Peyer's patch (tissue), 4 donors: ENCODE measurements at regions not wholly inside any gene's neighbourhood (a gene's known extent, or its start where the extent isn't known, plus 50 kb on each side); places are given as distances from the start of the nearest gene placed in this dataset.

Experiments
- DNase-seq, 3 donors: peaks; one replicate each; pipeline ENCODE4 v3.0.0-alpha.2; 2017 to 2019
- H3K27ac ChIP-seq, 4 donors: fragments of 200-600 bp; sonication (generic); one replicate each; pipeline ENCODE4 v1.5.1; 2016 to 2019
- H3K27me3 ChIP-seq, 2 donors: fragments of 200-600 bp; sonication (generic); one replicate each; pipeline ENCODE4 v1.5.1; 2019
- H3K36me3 ChIP-seq, 3 donors: fragments of 200-600 bp; sonication (generic); one replicate each; pipeline ENCODE4 v1.5.1; 2016 to 2019
- H3K4me1 ChIP-seq, 4 donors: fragments of 200-600 bp; sonication (generic); one replicate each; pipeline ENCODE4 v1.5.1; 2016 to 2019
- H3K4me3 ChIP-seq, 4 donors: fragments of 200-600 bp; sonication (generic); 1 replicate in 3 of 4; 2 replicates in 1 of 4; pipeline ENCODE4 v1.5.1; 2016 to 2019; ENCODE audit warnings: mild to moderate bottlenecking in 1 of 4
- H3K9me3 ChIP-seq, 4 donors: fragments of 200-600 bp; sonication (generic); one replicate each; pipeline ENCODE4 v1.5.1; 2016 to 2019; ENCODE audit warnings: mild to moderate bottlenecking in 1 of 4
- POLR2A ChIP-seq, 2 donors: fragments of 450-650 bp; IDR thresholded peaks; one replicate each; pipeline ENCODE4 v1.5.1; 2017; ENCODE audit warnings: antibody characterized with exemption in 2 of 2, mild to moderate bottlenecking in 2 of 2, moderate library complexity in 2 of 2
- TF ChIP-seq, protein P1 (sequence below), 6 experiments: fragments of 450-650 bp in 4 of 6; fragments of 200-600 bp in 2 of 6; sonication (generic) in 1 of 6; IDR thresholded peaks; one replicate each; pipeline ENCODE4 v1.5.1; 2017 to 2019; ENCODE audit warnings: antibody characterized with exemption in 6 of 6, mild to moderate bottlenecking in 3 of 6, moderate library complexity in 1 of 6

DNA sequence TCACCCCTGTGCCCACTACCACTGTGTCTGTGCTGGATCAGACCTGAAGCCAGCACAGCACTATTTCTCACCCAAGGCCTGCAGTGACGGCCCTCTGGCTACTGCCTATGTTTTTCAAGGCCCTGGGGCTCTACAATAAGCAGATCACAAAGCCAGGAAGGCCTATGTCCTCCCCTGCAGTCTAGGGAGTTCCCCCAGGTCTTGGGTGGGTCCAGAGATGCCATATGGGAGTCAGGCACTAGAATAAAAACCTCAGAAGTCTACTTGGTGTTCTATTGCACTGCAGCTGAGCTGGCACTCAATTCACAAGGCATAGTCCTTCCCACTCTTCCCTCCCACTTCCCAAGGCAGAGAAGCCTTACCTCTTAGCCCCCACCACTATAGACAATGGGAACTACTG lies 107.1 kb downstream of the FBXO4 start:
- no peak overlapping the region for H3K4me3 ChIP-seq
- H3K4me1 ChIP-seq, result no peaks in the 10 kb centered on the region
- H3K36me3 ChIP-seq, result no peaks in the 10 kb centered on the region
- TF ChIP-seq POLR2A (IDR thresholded peaks at IDR 0.05), result no peak
- TF ChIP-seq, protein P1, sequence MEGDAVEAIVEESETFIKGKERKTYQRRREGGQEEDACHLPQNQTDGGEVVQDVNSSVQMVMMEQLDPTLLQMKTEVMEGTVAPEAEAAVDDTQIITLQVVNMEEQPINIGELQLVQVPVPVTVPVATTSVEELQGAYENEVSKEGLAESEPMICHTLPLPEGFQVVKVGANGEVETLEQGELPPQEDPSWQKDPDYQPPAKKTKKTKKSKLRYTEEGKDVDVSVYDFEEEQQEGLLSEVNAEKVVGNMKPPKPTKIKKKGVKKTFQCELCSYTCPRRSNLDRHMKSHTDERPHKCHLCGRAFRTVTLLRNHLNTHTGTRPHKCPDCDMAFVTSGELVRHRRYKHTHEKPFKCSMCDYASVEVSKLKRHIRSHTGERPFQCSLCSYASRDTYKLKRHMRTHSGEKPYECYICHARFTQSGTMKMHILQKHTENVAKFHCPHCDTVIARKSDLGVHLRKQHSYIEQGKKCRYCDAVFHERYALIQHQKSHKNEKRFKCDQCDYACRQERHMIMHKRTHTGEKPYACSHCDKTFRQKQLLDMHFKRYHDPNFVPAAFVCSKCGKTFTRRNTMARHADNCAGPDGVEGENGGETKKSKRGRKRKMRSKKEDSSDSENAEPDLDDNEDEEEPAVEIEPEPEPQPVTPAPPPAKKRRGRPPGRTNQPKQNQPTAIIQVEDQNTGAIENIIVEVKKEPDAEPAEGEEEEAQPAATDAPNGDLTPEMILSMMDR (IDR thresholded peaks at IDR 0.05), result no peak
- H3K27ac ChIP-seq, result no peak overlapping the region
- H3K27me3 ChIP-seq, result no peaks in the 10 kb centered on the region
- DNase-seq, result no peak
- no peaks in the 10 kb centered on the region for H3K9me3 ChIP-seq

DNA sequence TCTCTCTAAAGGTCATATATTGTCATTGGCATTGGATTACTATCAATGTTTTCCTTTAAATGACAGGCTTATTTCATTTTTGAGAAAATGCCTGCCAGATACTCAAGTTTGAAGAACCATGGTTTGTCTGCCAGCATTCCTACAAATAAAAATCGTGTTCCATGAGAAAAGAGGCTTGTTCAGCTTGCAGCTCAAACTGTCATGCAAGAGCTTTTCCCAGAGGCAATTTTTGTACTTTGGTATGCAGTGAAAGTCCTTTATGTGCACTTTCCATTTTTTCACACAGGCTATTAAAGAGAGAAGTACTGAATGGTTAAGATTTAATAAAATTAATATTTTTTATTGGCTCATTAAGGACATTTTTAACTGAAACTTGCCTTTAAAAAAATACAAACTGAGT lies 110.4 kb downstream of the FBXO4 start:
- DNase-seq, result no peak
- no peaks in the 10 kb centered on the region for H3K4me1 ChIP-seq
- TF ChIP-seq, protein P1 (IDR thresholded peaks at IDR 0.05), result no peak
- no peak for TF ChIP-seq POLR2A (IDR thresholded peaks at IDR 0.05)
- no peak overlapping the region for H3K4me3 ChIP-seq
- H3K9me3 ChIP-seq, result no peaks in the 10 kb centered on the region
- no peaks in the 10 kb centered on the region for H3K36me3 ChIP-seq
- H3K27me3 ChIP-seq, result no peaks in the 10 kb centered on the region
- no peak overlapping the region for H3K27ac ChIP-seq

DNA sequence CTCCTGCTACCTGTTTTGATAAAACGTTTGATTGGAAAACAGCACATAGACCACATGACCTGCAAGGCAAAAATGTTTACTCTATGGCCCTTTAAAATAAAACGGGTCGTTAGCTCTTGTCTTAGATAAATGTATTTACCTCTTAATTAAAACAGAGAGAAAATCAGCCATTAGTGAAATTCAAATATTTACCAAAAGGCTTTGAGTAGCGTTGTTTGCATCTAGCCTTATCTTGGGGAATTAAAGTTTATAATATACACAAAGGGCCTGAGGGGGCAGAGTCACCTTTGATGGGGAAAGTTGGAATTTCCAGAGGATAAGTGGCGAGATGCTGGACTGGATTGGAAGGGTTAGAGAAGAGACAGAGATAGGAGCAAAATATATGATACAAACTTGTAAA lies 111.3 kb downstream of the FBXO4 start:
- Histone ChIP-seq H3K27me3 (no peaks in the 10 kb centered on the region), H3K4me1 (no peaks in the 10 kb centered on the region), H3K9me3 (no peaks in the 10 kb centered on the region), H3K27ac (no peak overlapping the region), H3K4me3 (no peak overlapping the region), H3K36me3 (no peaks in the 10 kb centered on the region)
- DNase-seq, result no peak
- TF ChIP-seq, protein P1 (IDR thresholded peaks at IDR 0.05), result no peak
- no peak for TF ChIP-seq POLR2A (IDR thresholded peaks at IDR 0.05)

DNA sequence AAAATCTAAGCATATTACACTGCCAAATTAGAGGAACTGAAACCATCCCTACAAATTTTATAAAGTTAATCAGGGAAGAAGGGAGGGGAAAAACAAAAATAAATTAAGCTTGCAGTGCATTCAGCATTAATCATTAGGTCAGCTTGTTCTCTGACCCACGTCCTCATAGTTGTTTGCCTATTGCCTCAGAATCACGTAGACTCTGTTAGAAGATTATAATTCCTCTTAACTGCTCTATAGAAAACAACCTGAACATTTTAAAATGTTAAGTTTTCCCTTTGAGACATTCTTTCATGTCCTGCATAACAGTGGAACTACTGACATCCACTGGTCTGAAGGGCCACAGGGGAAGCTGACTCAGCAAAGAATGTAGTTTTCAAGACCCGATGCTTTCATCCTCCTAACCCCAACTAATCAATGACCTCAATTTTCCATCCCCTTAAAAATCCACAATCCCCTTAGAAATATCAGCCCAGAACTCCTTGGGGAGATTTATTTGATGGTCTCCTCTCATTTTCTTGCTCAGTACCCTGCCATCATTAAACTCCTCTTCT lies 112.4 kb downstream of the FBXO4 start:
- no peaks in the 10 kb centered on the region for H3K27me3 ChIP-seq
- TF ChIP-seq, protein P1 (IDR thresholded peaks at IDR 0.05), result no peak
- no peak for TF ChIP-seq POLR2A (IDR thresholded peaks at IDR 0.05)
- no peaks in the 10 kb centered on the region for H3K36me3 ChIP-seq
- no peak for DNase-seq
- no peaks in the 10 kb centered on the region for H3K9me3 ChIP-seq
- no peaks in the 10 kb centered on the region for H3K4me1 ChIP-seq
- H3K27ac ChIP-seq, result no peak overlapping the region
- no peak overlapping the region for H3K4me3 ChIP-seq

DNA sequence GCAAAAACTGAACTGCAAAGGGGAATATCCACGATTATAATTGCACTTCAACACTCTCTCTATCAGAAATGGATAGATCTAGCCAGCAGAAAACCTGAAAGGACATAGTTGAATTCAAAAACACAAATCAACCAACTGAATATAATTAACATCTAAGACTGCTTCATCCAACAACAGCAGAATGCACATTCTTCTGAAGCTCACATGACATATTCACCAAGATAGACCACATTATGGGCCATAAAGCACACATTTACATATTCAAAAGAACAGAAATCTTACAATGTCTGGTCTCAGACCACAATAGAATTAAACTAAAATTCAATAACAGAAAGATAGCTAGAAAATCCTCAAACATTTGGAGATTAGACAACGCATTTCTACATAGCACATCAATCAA lies 118.3 kb downstream of the FBXO4 start:
- Histone ChIP-seq H3K4me3 (no peak overlapping the region), H3K9me3 (no peaks in the 10 kb centered on the region), H3K27me3 (no peaks in the 10 kb centered on the region), H3K4me1 (no peaks in the 10 kb centered on the region), H3K36me3 (no peaks in the 10 kb centered on the region), H3K27ac (no peak overlapping the region)
- no peak for TF ChIP-seq POLR2A (IDR thresholded peaks at IDR 0.05)
- TF ChIP-seq, protein P1 (IDR thresholded peaks at IDR 0.05), result no peak
- DNase-seq, result no peak

DNA sequence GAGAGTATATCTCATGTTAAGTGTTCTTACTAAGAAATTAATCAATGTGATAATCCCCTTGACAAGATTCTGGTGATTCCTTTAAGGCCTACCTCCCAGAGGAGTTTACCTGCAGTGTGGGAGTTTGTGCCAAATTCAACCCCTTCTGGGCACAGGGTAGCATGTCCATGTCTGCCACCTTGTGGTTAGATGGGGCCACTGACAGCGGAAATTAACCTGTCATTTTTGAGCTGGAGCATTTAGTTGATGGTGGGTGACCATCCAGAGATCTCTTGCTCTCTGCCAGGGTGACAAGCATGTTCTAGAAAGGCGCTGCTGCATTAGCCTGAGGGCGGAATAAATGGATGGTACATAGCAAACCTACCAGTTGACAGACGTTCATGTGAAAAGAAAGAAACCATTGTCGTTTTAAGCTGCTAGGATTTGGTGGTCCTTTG lies 132.2 kb downstream of the FBXO4 start:
- H3K36me3 ChIP-seq, result no peaks in the 10 kb centered on the region
- H3K9me3 ChIP-seq, result no peaks in the 10 kb centered on the region
- H3K27ac ChIP-seq, result no peak overlapping the region
- TF ChIP-seq, protein P1 (IDR thresholded peaks at IDR 0.05), result peak; percentile 48 to 64 (median 52)
- no peak for TF ChIP-seq POLR2A (IDR thresholded peaks at IDR 0.05)
- H3K4me1 ChIP-seq, result no peaks in the 10 kb centered on the region
- no peak overlapping the region for H3K4me3 ChIP-seq
- peak; percentile 39 to 71 (median 44) for DNase-seq
- H3K27me3 ChIP-seq, result no peaks in the 10 kb centered on the region
